Heart left ventricle (tissue), 16 donors: ENCODE measurements at regions not wholly inside any gene's neighbourhood (a gene's known extent, or its start where the extent isn't known, plus 50 kb on each side); places are given as distances from the start of the nearest gene placed in this dataset.

Source experiments
- ATAC-seq, 4 donors: fragments of 200-7000 bp; cut with Tn5 transposase; one replicate each; pipeline ENCODE4 v1.9.1; 2020 to 2022; ENCODE audit warnings: moderate library complexity in 4 of 4, mild to moderate bottlenecking in 3 of 4, moderate number of reproducible peaks in 1 of 4
- DNase-seq, 5 donors: peaks; one replicate each; pipeline ENCODE4 v3.0.0-alpha.2; 2020
- H3K27ac ChIP-seq, 12 donors: fragments of 200-600 bp; sonication (generic) in 4 of 12; one replicate each; pipeline versions ENCODE4 v1.5.0 to v1.8.0; 2016 to 2022; ENCODE audit warnings: mild to moderate bottlenecking in 2 of 12
- H3K27me3 ChIP-seq, 9 donors: fragments of 200-600 bp; sonication (generic) in 2 of 9; one replicate each; pipeline versions ENCODE4 v1.5.1 to v1.8.0; 2016 to 2022; ENCODE audit warnings: mild to moderate bottlenecking in 3 of 9
- H3K36me3 ChIP-seq, 9 donors: fragments of 200-600 bp; sonication (generic) in 2 of 9; one replicate each; pipeline versions ENCODE4 v1.5.0 to v1.8.0; 2018 to 2022; ENCODE audit warnings: mild to moderate bottlenecking in 2 of 9
- H3K4me1 ChIP-seq, 12 donors: fragments of 200-600 bp; sonication (generic) in 4 of 12; one replicate each; pipeline versions ENCODE4 v1.5.0 to v1.8.0; 2016 to 2022; ENCODE audit warnings: mild to moderate bottlenecking in 3 of 12
- H3K4me3 ChIP-seq, 12 donors: fragments of 200-600 bp; sonication (generic) in 4 of 12; one replicate each; pipeline versions ENCODE4 v1.5.0 to v1.8.0; 2017 to 2022; ENCODE audit warnings: mild to moderate bottlenecking in 9 of 12, moderate library complexity in 4 of 12
- H3K9me3 ChIP-seq, 12 donors: fragments of 200-600 bp; sonication (generic) in 4 of 12; one replicate each; pipeline versions ENCODE4 v1.5.0 to v1.8.0; 2016 to 2022; ENCODE audit warnings: mild to moderate bottlenecking in 1 of 12
- CTCF ChIP-seq, 12 donors: fragments of 200-600 bp; sonication (generic) in 4 of 12; IDR thresholded peaks; one replicate each; pipeline versions ENCODE4 v1.5.0 to v1.8.0; 2018 to 2022; ENCODE audit warnings: antibody characterized with exemption in 12 of 12, mild to moderate bottlenecking in 5 of 12
- POLR2A ChIP-seq, 2 donors: fragments of 450-650 bp; IDR thresholded peaks; one replicate each; pipeline ENCODE4 v1.6.1; 2017; ENCODE audit warnings: antibody characterized with exemption in 2 of 2, mild to moderate bottlenecking in 2 of 2, moderate library complexity in 2 of 2
- WGBS, 4 donors: extraction: QIAGEN DNeasy Blood & Tissue Kit in 2 of 4; methylation state at CpG; one replicate each; pipeline versions ENCODE4 v1.1.5 to v1.1.7; 2013 to 2018; 5-methylcytosine and 5-hydroxymethylcytosine counted together
- intact Hi-C, 10 donors: fragments of 100-400 bp; cut with DNase I; formaldehyde crosslinking; loops; one replicate each; pipeline versions ENCODE4 v1.11.1 to v1.14.2; 2022
- donor health status: ischemic (EF 13 %, LVEDD 7.1; RV severe dilation, severe dysfunction).
- donor health status: healthy with polysubstance abuse.
- donor health status: DM: no; HTN: yes; CAD: no.
- donor health status: DM: no; HTN: no; CAD: no.
- donor health status: ischemic (EF 25% LVEDD 6.9; RV normal size, moderate dysfunction).
- donor health status: ischemic (EF 25% LVEDD 5.7; RV mildly dilated, moderate dysfunction).
- donor health status: healthy.
- donor health status: DM: yes; HTN: yes; CAD: no.
- donor health status: ischemic (EF 35%, LVEDD 5.7; RV mildly dilated, moderate dysfunction).
- donor health status: nonischemic (EF 11% LVEDD 7.7; RV severe dilation, severe dysfunction).
- donor health status: DM: yes; HTN: yes; CAD: no.
- donor health status: PGD.
- donor health status: ischemic (EF 29% LVEDD 5.4; RV normal size, mild dysfunction).
- donor health status: nonischemic (EF 23%, LVEDD 6.1; RV moderate dilation, normal function).

GRCh38 chr3:170714562-170715535 is 129.0 kb upstream of the SLC7A14 start:
- intact Hi-C loops, result no loop called here

DNA sequence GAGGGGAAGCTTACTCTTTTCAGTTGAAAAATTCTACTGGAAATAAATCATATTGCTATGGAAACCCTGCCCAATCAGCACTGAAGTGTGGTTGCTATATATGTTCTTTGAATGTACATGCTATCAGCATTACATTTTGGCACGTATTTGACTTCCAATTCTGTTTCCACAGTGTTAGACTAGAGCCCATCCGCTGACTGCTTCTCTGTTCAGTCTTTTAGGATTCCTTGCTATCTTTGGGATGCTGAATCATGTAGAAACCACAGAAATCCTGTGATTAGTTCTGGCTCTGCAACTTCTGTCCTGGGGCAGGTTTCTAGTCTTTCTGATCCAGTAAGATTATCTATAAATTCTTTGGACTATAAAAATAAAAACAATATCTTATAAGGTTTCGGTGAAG is 128.2 kb upstream of the SLC7A14 start:
- Histone ChIP-seq H3K27ac (no peak overlapping the region), H3K36me3 (no peaks in the 10 kb centered on the region), H3K4me1 (no peaks in the 10 kb centered on the region), H3K4me3 (no peak overlapping the region), H3K9me3 (peaks cover 0 to 26% (median 10%) of the 10 kb centered on the region in 12 donors), H3K27me3 (no peaks in the 10 kb centered on the region)
- TF ChIP-seq CTCF (IDR thresholded peaks at IDR 0.05) (no peak), POLR2A (IDR thresholded peaks at IDR 0.05) (no peak)
- WGBS, 4 donors, result 76 to 83% (median 78%) methylated on average over 3 of the region's 3 CpGs
- no peak for ATAC-seq
- no peak for DNase-seq
- intact Hi-C loops, result no loop called here

More at GRCh38 chr3:170714562-170715535, 129.0 kb upstream of the SLC7A14 start:
- Histone ChIP-seq H3K27ac (no peak overlapping the region), H3K27me3 (no peaks in the 10 kb centered on the region), H3K4me1 (no peaks in the 10 kb centered on the region), H3K9me3 (peaks cover 0 to 18% (median 7%) of the 10 kb centered on the region in 12 donors), H3K36me3 (no peaks in the 10 kb centered on the region), H3K4me3 (no peak overlapping the region)
- no peak for DNase-seq
- WGBS, 4 donors, result 63 to 67% (median 66%) methylated on average over 3 of the region's 3 CpGs
- TF ChIP-seq CTCF (IDR thresholded peaks at IDR 0.05) (no peak), POLR2A (IDR thresholded peaks at IDR 0.05) (no peak)
- ATAC-seq, result no peak

- no peak overlapping the region for H3K27ac ChIP-seq
- DNase-seq (no peak), ATAC-seq (no peak)
- no peaks in the 10 kb centered on the region for H3K4me1 ChIP-seq
- peaks cover 0 to 27% (median 10%) of the 10 kb centered on the region in 12 donors for H3K9me3 ChIP-seq
- intact Hi-C loops, result no loop called here
- no peak overlapping the region for H3K4me3 ChIP-seq
- no peaks in the 10 kb centered on the region for H3K36me3 ChIP-seq
- no peak for TF ChIP-seq POLR2A (IDR thresholded peaks at IDR 0.05)
- 67 to 74% (median 69%) methylated on average over 4 of the region's 4 CpGs for WGBS, 4 donors
- no peaks in the 10 kb centered on the region for H3K27me3 ChIP-seq
Observed at GRCh38 chr3:170713653-170714052, 127.8 kb upstream of the SLC7A14 start.

GRCh38 chr3:170712798-170713197 is 126.9 kb upstream of the SLC7A14 start:
- no peaks in the 10 kb centered on the region for H3K4me1 ChIP-seq
- H3K9me3 ChIP-seq, result peaks cover 0 to 27% (median 9%) of the 10 kb centered on the region in 12 donors
- no peak overlapping the region for H3K27ac ChIP-seq
- WGBS, 4 donors, result 64 to 77% (median 71%) methylated on average over 2 of the region's 2 CpGs
- TF ChIP-seq POLR2A (IDR thresholded peaks at IDR 0.05) (no peak), CTCF (IDR thresholded peaks at IDR 0.05) (no peak)
- intact Hi-C loops, result no loop called here
- no peaks in the 10 kb centered on the region for H3K27me3 ChIP-seq
- H3K36me3 ChIP-seq, result no peaks in the 10 kb centered on the region
- no peak for ATAC-seq
- H3K4me3 ChIP-seq, result no peak overlapping the region
- no peak for DNase-seq
